PC-9 (cell line): ENCODE measurements at regions not wholly inside any gene's neighbourhood (a gene's known extent, or its start where the extent isn't known, plus 50 kb on each side); places are given as distances from the start of the nearest gene placed in this dataset.
"Not testable (repeated sequence)": the region's sequence is repeated elsewhere in the genome, so short reads cannot be mapped to it uniquely, and the experiment has no call there.

Experiments used
- BruUV-seq: library from RNA; stranded (reverse); fragments of 400-500 nt; replicated peaks from 2 replicates; lab custom pipeline; 2021; lab: Mats Ljungman, UMichigan
- CTCF ChIA-PET: fragments of 300-600 bp; sonication (Branson Sonifier 250); formaldehyde crosslinking; loops from one replicate; lab custom pipeline; 2022; ENCODE audit warnings: antibody characterized with exemption; lab: Charles Lee
- POLR2A ChIA-PET: fragments of 300-600 bp; sonication (Branson Sonifier 250); formaldehyde crosslinking; loops from one replicate; lab custom pipeline; 2022; ENCODE audit warnings: antibody characterized with exemption; ENCODE audit not compliant: unreplicated experiment; lab: Charles Lee
- DNase-seq, 2 experiments: peaks; one replicate each; pipeline versions ENCODE4 v3.0.0 to v3.0.0-alpha.2; 2015 to 2022; ENCODE audit warnings: mixed read lengths in 1 of 2
- H2AFZ ChIP-seq: fragments of 200-600 bp; sonication (generic); 2 replicates; pipeline ENCODE4 v1.8.1; 2017; ENCODE audit warnings: antibody characterized with exemption
- H3F3A ChIP-seq: fragments of 200-600 bp; sonication (generic); 2 replicates; pipeline ENCODE4 v1.8.1; 2017; ENCODE audit warnings: antibody characterized with exemption, mild to moderate bottlenecking, low read depth; ENCODE audit not compliant: insufficient read depth
- H3K27ac ChIP-seq: fragments of 200-600 bp; sonication (generic); 2 replicates; pipeline ENCODE4 v1.6.1; 2016; ENCODE audit warnings: mixed run types
- H3K27me3 ChIP-seq: fragments of 200-600 bp; sonication (generic); 2 replicates; pipeline ENCODE4 v1.6.1; 2016; ENCODE audit warnings: low read depth, mixed run types; ENCODE audit not compliant: insufficient read depth
- H3K36me3 ChIP-seq: fragments of 200-600 bp; sonication (generic); 2 replicates; pipeline ENCODE4 v1.6.1; 2016; ENCODE audit warnings: low read depth, mixed run types
- H3K4me1 ChIP-seq: fragments of 200-600 bp; sonication (generic); replicated peaks from 2 replicates; pipeline ENCODE4 v1.6.1; 2016; ENCODE audit warnings: mixed run types; ENCODE audit not compliant: insufficient read depth
- H3K4me2 ChIP-seq: fragments of 200-600 bp; sonication (generic); 2 replicates; pipeline ENCODE4 v1.6.1; 2017; ENCODE audit warnings: mixed run types
- H3K4me3 ChIP-seq: fragments of 200-600 bp; sonication (generic); 2 replicates; pipeline ENCODE4 v1.6.1; 2016; ENCODE audit warnings: mixed run types
- H3K79me2 ChIP-seq: fragments of 200-600 bp; sonication (generic); 2 replicates; pipeline ENCODE4 v1.6.1; 2017; ENCODE audit warnings: low read depth, mixed run types
- H3K9me2 ChIP-seq: fragments of 200-600 bp; sonication (generic); 2 replicates; pipeline ENCODE4 v1.8.1; 2017; ENCODE audit warnings: mild to moderate bottlenecking; ENCODE audit not compliant: insufficient read depth
- H3K9me3 ChIP-seq: fragments of 200-600 bp; sonication (generic); 2 replicates; pipeline ENCODE4 v1.8.1; 2016; ENCODE audit warnings: low read depth; ENCODE audit not compliant: insufficient read depth
- H4K20me1 ChIP-seq: fragments of 200-600 bp; sonication (generic); 2 replicates; pipeline ENCODE4 v1.8.1; 2017; ENCODE audit not compliant: insufficient read depth
- intact Hi-C: fragments of 100-400 bp; cut with micrococcal nuclease; formaldehyde crosslinking; loops from one replicate; pipeline ENCODE4 v1.10.0; 2022; ENCODE audit not compliant: unreplicated experiment
- TF ChIP-seq, protein P1 (sequence below): fragments of 200-600 bp; sonication (generic); conservative IDR thresholded peaks from 2 replicates; pipeline ENCODE4 v1.6.1; 2017; ENCODE audit warnings: mixed run types, antibody characterized with exemption, mild to moderate bottlenecking, moderate library complexity

DNA sequence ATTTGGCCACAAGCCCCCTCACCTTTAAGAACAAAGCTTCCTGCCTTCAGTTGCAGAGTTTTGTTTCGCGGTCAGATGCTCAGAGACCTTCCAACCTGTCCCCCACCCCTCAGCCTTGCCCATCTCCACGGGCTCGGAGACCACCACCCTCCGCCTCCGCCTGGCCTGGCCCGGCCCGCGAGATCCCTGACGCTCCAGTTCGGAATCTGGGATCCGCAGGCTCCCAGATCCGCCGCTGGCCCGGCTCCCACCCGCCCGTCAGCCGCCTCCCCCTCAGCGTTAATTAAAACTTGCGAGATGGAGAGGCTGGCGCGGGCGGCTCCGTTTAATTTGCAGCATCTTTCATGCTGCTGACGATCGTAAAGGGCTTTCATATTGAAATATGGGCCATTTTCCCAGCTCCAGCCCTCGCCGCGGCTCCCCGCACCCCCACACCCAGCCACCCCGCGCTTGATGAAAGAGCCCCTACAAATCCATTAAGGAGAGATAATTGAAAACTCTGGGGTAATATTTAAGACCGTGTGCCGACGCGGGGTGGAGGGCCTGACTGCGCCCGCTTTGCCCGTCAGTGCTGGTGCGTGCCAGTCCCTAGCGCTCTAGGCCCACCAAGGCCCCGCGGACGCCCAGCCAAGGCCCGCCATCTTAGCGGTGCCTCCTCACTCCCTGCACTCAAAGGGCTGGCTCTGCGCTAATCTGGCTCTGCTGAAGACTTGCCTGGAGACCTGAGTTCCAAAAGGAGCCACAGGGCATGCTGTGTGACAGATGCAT lies 940.7 kb upstream of the DEFB115 start:
- H3K4me2 ChIP-seq, DNase-seq, H3K4me3 ChIP-seq, POLR2A ChIA-PET, intact Hi-C loops, H3K79me2 ChIP-seq, BruUV-seq, H4K20me1 ChIP-seq, H3K4me1 ChIP-seq, H3K9me3 ChIP-seq, H3K36me3 ChIP-seq, H3K9me2 ChIP-seq, H2AFZ ChIP-seq, H3K27ac ChIP-seq, H3K27me3 ChIP-seq, CTCF ChIA-PET, H3F3A ChIP-seq: not testable (repeated sequence)

DNA sequence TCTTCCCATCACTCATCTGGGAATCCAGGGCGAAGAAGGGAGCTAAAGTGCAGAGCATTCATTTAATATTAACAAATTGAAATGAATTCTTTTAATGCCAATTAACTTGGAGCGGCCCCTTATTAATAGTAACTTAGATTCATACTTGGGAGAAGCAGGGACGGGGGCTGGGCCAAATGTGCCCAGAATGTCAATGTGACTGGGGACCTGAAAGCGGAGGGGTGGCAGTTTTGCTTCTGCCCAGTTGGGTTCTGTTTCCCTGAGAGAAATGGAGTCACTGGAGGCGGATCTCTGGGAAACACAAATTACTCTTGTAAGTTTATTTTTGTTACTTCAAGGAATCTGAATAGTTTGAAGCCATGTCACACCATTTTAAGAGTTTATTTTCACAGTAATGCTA lies 923.7 kb upstream of the DEFB115 start:
- H3F3A ChIP-seq, H3K9me2 ChIP-seq, H2AFZ ChIP-seq, H3K27ac ChIP-seq, H3K4me2 ChIP-seq, H3K9me3 ChIP-seq, POLR2A ChIA-PET, H3K36me3 ChIP-seq, H3K4me1 ChIP-seq, intact Hi-C loops, BruUV-seq, H3K4me3 ChIP-seq, DNase-seq, H3K79me2 ChIP-seq, CTCF ChIA-PET, H4K20me1 ChIP-seq: not testable (repeated sequence)
- H3K27me3 ChIP-seq = peaks cover 18% of the 10 kb centered on the region; the same call in 1 of the 2 replicates

DNA sequence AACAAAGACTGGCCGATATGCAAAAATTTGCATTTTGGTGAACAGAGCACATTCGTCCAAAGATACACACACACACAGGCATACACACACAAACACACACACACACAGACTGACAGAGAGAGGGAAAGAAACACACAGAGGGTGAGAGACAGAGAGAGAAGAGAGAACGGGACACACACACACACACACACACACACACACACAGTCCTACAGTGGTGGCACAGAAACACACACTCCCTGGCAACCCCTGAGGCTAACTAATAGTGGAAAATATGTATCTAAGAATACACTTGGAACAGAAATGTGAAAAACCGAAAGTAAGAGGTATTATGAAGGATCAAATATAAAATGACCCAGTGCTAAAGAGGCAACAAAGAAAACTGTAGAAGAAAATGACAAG lies 919.9 kb upstream of the DEFB115 start:
- H3F3A ChIP-seq, H3K9me3 ChIP-seq, H3K36me3 ChIP-seq, H3K79me2 ChIP-seq, CTCF ChIA-PET, H4K20me1 ChIP-seq, BruUV-seq, H3K4me2 ChIP-seq, H3K27ac ChIP-seq, DNase-seq, H3K4me1 ChIP-seq, H2AFZ ChIP-seq, H3K9me2 ChIP-seq, intact Hi-C loops, POLR2A ChIA-PET, H3K4me3 ChIP-seq: not testable (repeated sequence)
- H3K27me3 ChIP-seq = peaks cover 13% of the 10 kb centered on the region; the same call in 1 of the 2 replicates

DNA sequence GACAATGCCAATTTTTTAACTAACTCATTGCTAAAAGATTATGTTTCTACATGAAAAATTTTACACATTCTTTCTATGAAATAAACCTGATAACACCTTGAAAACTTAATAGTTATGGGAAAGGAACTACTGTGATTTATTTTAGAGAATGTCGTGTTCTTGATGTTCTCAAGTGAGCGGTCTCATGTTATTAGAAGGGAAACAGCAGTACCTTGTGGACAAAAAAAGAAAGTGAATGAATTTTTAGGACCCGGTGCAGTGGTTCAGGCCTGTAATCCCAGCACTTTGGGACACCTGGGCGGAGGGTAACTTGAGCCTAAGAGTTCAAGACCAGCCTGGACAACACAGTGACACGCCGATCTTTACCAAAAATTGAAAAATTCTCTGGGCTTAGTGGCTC lies 908.5 kb upstream of the DEFB115 start:
- POLR2A ChIA-PET, H3K9me2 ChIP-seq, intact Hi-C loops, H3K9me3 ChIP-seq, H3K36me3 ChIP-seq, H3K27me3 ChIP-seq, H3K4me3 ChIP-seq, BruUV-seq, H3K4me2 ChIP-seq, CTCF ChIA-PET, H3K79me2 ChIP-seq, H2AFZ ChIP-seq, H3K27ac ChIP-seq, H4K20me1 ChIP-seq, H3F3A ChIP-seq, DNase-seq, H3K4me1 ChIP-seq: not testable (repeated sequence)

DNA sequence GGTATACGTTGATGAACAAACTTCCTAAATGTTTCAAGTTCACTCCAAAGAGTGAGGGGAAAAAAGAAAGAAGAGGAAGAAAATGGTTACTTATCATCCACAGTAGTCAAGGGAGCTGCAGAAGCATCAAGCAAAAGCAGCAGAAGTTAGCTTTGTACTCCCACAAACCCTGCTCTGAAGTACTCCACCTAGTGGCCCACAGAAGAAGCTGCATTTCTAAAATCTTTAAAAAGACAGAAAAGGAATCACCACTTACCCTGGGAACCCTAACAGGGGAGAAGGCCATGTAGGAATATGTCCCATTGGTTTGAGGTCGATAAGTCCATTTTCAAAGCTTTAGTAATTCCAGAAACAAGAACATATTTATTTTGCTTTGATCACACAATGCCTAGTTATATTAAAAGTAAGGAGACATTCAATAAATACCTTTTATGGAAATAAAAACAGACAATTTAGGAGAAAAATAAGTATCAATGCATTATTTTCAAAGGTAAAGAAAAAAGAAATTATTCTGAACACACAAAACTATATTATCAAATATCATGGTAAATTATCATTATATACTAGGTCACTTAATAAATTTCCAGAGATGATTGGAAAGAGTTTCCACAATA lies 900.5 kb upstream of the DEFB115 start:
- H3F3A ChIP-seq, CTCF ChIA-PET, intact Hi-C loops, POLR2A ChIA-PET, H4K20me1 ChIP-seq, BruUV-seq, H3K27ac ChIP-seq, DNase-seq, H3K4me1 ChIP-seq, H3K4me2 ChIP-seq, H3K27me3 ChIP-seq, H2AFZ ChIP-seq, H3K9me2 ChIP-seq, H3K79me2 ChIP-seq, H3K36me3 ChIP-seq, H3K4me3 ChIP-seq, H3K9me3 ChIP-seq: not testable (repeated sequence)
- TF ChIP-seq, protein P1, sequence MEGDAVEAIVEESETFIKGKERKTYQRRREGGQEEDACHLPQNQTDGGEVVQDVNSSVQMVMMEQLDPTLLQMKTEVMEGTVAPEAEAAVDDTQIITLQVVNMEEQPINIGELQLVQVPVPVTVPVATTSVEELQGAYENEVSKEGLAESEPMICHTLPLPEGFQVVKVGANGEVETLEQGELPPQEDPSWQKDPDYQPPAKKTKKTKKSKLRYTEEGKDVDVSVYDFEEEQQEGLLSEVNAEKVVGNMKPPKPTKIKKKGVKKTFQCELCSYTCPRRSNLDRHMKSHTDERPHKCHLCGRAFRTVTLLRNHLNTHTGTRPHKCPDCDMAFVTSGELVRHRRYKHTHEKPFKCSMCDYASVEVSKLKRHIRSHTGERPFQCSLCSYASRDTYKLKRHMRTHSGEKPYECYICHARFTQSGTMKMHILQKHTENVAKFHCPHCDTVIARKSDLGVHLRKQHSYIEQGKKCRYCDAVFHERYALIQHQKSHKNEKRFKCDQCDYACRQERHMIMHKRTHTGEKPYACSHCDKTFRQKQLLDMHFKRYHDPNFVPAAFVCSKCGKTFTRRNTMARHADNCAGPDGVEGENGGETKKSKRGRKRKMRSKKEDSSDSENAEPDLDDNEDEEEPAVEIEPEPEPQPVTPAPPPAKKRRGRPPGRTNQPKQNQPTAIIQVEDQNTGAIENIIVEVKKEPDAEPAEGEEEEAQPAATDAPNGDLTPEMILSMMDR = peak; percentile 84

DNA sequence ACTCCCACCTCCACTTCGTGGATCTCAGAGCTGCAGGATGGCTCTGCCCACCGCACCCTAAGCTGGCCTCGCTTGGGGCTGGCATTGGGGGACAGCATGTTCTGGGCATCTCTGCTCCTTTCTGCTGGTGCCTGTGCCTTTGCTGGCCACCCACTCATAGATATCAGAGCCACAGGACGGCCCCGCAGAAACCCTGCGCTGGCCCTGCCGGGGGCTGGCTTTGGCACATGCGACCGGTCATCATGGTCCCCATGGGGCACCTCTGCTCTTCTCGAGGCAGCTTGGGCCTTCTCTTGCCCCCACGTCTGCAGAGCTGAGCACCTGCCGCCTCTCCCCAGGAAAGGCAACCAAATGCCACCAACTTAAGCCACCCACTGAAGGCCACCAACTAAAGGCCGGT lies 895.7 kb upstream of the DEFB115 start:
- intact Hi-C loops, H3K4me1 ChIP-seq, H3K9me3 ChIP-seq, DNase-seq, H3K27ac ChIP-seq, POLR2A ChIA-PET, H3K36me3 ChIP-seq, H2AFZ ChIP-seq, H3K79me2 ChIP-seq, BruUV-seq, H3K4me2 ChIP-seq, H3F3A ChIP-seq, H3K4me3 ChIP-seq, H3K27me3 ChIP-seq, H4K20me1 ChIP-seq, H3K9me2 ChIP-seq, CTCF ChIA-PET: not testable (repeated sequence)
